Sciatic nerve (tissue), 2 donors: ENCODE measurements at regions not wholly inside any gene's neighbourhood (a gene's known extent, or its start where the extent isn't known, plus 50 kb on each side); places are given as distances from the start of the nearest gene placed in this dataset.

Experiments used
- ATAC-seq: fragments of 200-7000 bp; cut with Tn5 transposase; one replicate; pipeline ENCODE4 v1.9.1; 2020; ENCODE audit warnings: mild to moderate bottlenecking, moderate library complexity
- DNase-seq: peaks from one replicate; pipeline ENCODE4 v3.0.0-alpha.2; 2020; ENCODE audit warnings: low spot score
- intact Hi-C: fragments of 100-400 bp; cut with DNase I; formaldehyde crosslinking; loops from one replicate; pipeline ENCODE4 v1.14.2; 2022
- donor health status: DM: no; HTN: no; CAD: no.
- donor health status: DM: no; HTN: no; CAD: no.

DNA sequence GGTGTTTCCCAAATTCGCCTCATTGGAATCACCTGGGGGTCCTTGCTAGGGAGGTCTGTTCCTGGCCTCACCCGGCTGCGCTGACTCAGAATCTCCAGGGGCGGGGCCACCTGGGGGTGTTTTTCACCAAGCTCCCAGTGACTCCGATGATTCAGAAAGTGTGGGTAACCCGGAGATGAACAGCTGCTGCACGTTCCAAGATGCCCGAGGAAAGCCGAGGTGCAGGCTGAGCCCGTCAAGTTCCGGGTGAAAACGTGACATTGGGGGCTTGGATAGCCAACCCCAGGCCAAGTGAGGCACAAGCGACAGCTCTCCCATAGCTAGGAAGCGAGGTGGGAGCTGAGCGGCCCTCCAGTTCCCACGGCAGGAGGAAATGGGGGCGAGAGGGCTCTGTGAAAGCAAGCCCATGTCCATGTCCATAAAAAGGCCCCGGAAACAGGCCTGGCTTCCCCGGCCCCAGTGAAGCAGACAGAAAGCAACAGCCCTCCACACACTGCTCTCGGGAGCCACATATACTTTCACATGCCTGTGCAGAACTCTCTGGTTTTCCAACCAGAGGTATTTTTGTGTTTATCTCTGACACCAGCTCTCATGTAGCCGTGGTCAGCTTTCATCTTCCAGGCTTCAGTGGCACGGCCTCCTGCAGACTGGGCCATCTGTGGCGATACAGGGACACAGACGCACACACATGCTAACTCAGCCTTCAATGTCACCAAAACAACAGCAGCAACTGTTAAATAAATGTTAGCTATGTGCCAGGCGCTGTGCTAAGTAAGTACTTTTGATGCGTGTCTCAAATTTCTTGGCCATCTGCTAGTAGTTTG lies 90.7 kb upstream of the CCDC28A start:
- DNase-seq (no peak), ATAC-seq (peak; percentile 39)
- intact Hi-C loops = no loop called here

- no peak for ATAC-seq
- DNase-seq = no peak
- intact Hi-C loops = no loop called here
These were observed 88.3 kb upstream of the CCDC28A start for GRCh38 chr6:138685257-138685656.

- DNase-seq (no peak), ATAC-seq (no peak)
- intact Hi-C loops = no loop called here
These were observed 87.8 kb upstream of the CCDC28A start for GRCh38 chr6:138685781-138686180.

DNA sequence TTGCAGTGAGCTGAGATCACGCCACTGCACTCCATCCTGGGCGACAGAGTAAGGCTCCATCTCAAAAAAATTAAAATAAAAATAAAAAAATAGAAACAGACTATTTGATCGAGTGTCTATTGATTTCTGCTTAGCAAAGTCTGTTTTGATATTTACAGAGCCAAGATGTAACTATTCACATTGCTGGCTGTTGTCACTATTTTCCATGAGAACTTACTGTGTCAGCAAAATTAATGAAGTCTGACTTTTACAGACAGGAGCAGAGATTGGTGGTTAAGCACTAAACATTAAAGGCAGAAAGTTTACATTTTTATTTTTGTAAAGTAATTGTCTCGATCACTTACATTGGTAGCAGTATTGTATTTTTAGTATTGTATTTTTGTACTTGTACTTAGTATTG lies 85.0 kb upstream of the CCDC28A start:
- DNase-seq (no peak), ATAC-seq (no peak)
- intact Hi-C loops = no loop called here

DNA sequence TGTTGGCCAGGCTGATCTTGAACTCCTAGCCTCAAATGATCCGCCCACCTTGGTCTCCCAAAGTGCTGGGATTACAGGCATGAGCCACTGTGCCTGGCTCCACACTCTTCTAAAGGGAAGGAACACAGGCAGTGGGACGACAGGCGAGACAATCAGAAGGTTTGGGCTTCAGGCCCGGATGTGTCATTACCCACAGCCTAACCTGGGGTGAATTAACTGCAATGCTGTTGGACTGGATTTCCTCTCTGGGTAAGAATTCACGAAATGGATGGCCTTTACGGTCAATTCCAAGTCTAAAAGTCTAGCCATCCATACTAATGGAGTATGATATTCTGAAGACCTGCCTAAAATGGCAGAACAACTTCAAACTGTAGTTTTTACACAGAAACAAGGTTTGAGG lies 83.7 kb upstream of the CCDC28A start:
- intact Hi-C loops = no loop called here
- no peak for ATAC-seq
- no peak for DNase-seq

GRCh38 chr6:138690975-138691594 lies 82.5 kb upstream of the CCDC28A start:
- ATAC-seq (no peak), DNase-seq (no peak)
- intact Hi-C loops = no loop called here

- no peak for DNase-seq
- intact Hi-C loops = no loop called here
- ATAC-seq = peak; percentile 30
These were observed 81.9 kb upstream of the CCDC28A start for GRCh38 chr6:138691595-138692057.

GRCh38 chr6:138692058-138692977 lies 81.3 kb upstream of the CCDC28A start:
- DNase-seq = peak; percentile 86
- intact Hi-C loops = no loop called here
- ATAC-seq = peak; percentile 81

DNA sequence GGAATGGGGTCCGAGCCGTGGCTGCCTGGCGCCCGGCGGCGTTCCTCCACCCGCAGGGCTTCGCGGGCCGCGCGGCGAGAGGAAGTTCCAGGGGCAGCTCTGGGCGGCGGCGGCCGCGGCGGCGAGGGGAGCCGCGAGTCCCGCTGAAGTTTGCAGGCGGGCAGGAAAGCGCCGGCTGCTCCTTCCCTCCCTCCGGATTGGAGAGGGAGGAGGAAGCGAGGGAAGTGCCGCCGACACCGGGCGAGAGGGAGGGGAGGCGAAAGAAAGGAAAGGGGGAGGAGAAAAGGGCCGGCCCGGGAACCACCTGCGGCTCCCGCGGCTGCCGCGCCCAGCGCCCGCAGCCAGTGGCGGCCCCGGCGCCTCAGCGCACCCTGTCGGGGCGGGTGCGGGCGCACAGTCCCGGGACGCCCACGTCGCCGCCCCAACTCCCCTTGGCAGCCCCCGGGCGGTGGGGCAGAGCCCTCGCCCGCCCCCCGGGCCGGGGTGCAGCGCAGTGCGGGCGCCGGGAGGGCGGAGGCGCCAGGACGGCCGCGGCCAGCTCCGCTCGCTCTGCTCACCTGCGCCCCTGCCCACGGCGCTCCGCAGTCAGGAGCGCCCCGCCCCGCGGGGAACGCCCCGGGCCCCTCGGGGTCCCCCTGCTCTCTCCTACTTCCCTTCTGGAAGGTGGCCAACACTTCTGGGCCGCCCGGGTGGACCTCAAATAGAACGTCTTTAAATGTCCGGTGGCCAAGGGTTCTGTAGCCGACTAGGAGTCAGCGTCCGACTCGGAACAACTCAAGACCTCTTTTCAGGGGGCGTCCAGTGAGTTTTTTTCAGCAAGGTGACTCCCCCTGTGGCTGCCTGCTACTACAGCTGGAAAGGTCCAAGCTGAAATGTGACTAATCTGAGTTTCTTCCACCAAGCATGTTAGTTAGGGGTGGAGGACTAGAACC lies 80.3 kb upstream of the CCDC28A start:
- ATAC-seq (peak; percentile 77), DNase-seq (peak; percentile 80)
- intact Hi-C loops = no loop called here

DNA sequence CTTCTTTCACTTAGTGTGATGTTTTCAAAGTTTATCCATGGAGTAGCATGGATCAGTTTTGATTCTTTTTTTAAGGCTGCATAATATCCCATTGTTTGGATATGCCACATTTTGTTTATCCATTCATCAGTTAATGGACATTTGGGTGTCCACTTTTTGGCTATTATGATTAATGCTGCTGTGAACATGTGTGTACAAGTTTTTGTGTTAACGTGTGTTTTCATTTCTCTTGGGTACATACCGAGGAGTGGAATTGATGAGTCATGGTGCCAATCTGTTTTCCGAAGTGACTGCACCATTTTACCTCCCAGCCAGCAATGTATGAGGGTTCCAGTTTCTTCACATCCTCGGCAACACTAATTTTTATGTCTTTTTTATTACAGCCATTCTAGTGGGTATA lies 78.4 kb upstream of the CCDC28A start:
- intact Hi-C loops = no loop called here
- no peak for ATAC-seq
- DNase-seq = no peak

DNA sequence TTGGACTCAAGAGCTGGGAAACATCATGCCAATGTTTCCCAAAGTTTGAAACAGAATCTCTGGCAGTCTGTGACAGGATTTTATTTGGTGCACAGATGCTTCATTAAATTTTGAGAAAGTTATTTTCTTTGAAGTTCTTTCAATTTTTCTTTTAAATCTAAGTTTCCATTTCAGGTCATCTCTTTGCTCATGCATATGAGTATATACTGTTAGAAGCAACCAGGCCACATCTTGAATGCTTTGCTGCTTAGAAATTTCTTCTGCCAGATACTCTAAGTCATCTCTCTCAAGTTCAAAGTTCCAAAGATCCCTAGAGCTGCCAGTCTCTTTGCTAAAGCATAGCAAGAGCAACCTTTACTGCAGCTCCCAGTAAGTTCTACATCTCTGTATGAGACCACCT lies 59.1 kb upstream of the CCDC28A start:
- ATAC-seq (no peak), DNase-seq (no peak)
- intact Hi-C loops = no loop called here

DNA sequence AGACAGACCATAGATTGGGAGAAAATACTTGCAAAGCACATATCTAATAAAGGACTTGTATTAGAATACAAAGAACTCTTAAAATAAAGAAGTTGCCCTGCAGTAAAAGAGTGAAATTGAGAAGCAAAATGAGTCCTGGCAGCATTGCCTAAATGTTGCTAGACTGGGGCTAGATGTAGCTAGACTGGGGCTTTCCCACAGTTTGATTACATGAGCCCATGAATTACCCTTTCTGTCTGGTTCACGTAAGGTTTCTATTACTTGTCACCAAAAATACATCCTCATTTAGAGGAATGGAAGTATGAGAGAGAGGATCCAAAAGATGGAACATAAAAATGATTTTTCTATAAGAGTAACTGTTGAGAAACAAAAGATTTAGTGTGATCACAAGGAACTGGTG lies 57.6 kb upstream of the CCDC28A start:
- intact Hi-C loops = no loop called here
- ATAC-seq (no peak), DNase-seq (no peak)

DNA sequence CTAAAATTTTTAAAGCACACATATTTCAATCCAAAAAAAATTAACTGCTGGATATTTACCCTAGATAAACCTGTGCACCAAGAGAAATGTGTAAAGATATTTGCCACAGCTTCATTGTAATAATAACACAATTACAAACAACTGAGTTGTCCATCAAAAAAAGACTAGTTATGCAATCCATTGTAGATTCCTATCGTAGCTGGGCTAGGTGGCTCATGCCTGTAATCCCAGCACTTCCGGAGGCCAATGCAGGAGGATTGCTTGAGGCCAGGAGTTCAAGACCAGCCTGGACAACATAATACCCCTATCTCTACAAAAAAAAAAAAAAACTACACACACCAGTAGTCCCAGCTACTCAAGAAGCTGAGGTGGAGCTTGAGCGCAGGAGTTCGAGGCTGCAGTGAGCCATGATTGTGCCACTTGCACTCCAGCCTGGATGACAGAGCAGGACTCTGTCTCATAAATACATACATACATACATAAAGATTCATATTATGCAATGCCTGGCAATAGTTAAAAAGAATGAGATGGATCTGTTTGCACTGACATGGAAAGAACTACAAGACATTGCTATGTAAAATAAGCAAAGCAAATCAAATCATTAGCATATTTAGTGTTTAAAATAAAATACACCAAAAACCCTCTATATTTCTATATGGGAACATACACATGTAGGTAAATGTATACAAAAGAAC lies 56.5 kb upstream of the CCDC28A start:
- intact Hi-C loops = no loop called here
- ATAC-seq = no peak
- no peak for DNase-seq

GRCh38 chr6:138719011-138719635 lies 54.4 kb upstream of the CCDC28A start:
- intact Hi-C loops = no loop called here
- ATAC-seq = peak; percentile 82
- DNase-seq = no peak

GRCh38 chr6:138719744-138720143 lies 53.8 kb upstream of the CCDC28A start:
- no peak for ATAC-seq
- no peak for DNase-seq
- intact Hi-C loops = no loop called here

DNA sequence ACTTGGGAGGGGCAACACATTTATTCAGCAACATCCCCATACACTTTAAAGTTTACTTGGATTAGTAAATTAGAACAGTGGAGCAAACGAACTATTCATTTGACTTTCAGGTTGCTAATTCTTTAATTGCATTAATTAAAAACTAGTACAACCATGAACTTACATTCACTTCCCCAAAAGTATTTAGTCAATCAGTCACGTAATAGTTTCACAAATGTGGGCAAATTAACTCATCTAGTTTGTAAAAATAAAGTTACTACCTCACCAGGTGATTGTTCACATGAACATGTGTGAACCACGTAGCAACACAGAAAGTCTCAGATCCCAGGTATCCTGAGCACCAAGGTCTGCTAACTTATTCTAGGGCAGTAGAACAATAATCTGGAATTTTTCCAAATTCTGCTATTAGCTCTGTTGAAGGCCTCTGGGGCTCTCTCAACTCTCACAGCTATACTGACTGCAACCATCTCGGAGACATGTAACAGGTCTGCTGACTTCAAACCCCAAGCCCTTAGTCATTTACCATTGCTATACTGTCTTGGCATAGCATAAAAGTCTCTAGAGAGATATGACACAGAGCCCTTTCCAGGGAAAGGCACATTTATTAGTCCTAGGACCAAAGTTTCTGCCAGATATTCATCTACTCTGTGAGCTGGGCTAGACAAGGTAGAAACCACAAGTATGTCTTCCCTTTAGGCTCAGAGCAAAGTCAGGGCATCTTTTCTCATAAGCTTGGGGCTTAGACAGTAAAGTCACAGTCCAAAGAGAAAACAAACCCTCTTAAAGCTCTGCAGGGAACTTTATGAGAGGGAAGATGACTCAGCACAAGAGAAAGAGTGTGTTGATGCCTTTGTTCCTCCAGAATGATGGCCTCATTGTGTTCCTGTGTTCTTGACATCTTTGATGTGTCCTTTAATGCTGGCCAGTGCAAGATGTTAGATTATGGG lies 50.9 kb upstream of the CCDC28A start:
- DNase-seq (no peak), ATAC-seq (no peak)
- intact Hi-C loops = no loop called here
